ENCODE measurements at regions not wholly inside any gene's neighbourhood (a gene's known extent, or its start where the extent isn't known, plus 50 kb on each side); places are given as distances from the start of the nearest gene placed in this dataset.

DNA sequence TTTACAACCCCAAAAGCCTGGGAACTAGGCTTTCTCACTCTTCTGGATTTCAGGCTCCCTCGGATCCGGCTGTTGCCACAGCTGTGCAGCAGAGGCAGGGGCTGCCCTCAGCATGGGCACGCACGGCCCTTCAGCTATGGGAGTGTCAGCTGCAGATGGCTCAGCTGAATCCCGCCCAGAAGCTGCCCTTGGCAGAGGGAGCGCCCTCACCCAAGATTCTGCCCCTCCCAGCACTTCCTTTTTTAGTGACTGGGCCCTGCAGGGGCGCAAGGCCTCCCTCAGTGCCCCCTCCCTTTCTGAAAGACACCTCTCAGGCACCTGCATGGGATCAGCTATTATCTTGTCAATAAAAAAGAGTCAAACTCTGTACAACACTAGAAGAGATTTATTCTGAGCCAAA is 67.9 kb upstream of the THBS2 start:
- peaks cover 42% of the 10 kb centered on the region for H3K4me1 ChIP-seq (ENCODE audit: control insufficient read depth, extremely low read depth, insufficient read depth, low read length)
- H3K9me1 ChIP-seq (ENCODE audit: control insufficient read depth, extremely low read depth, insufficient read depth, low read length): no peaks in the 10 kb centered on the region
- peak overlapping the region; percentile 39 for H2AFZ ChIP-seq (ENCODE audit: control insufficient read depth, low read length)
- FAIRE-seq (peak; percentile 9), DNase-seq (ENCODE audit: low read depth, low spot score) (no peak)
- dilution Hi-C loops (cut with MboI; ENCODE audit: extremely low pct_ligation_motif_present, low sequenced_read_pairs): no loop called here
- no peak overlapping the region for H3K4me3 ChIP-seq (ENCODE audit: control insufficient read depth in 2 of 3, extremely low read depth in 1 of 3, insufficient read depth in 2 of 3, low read depth in 1 of 3, low read length in 3 of 3)
- TF ChIP-seq EZH2 (IDR thresholded peaks at IDR 0.05; ENCODE audit: low read length): no peak
- TF ChIP-seq, protein P1, sequence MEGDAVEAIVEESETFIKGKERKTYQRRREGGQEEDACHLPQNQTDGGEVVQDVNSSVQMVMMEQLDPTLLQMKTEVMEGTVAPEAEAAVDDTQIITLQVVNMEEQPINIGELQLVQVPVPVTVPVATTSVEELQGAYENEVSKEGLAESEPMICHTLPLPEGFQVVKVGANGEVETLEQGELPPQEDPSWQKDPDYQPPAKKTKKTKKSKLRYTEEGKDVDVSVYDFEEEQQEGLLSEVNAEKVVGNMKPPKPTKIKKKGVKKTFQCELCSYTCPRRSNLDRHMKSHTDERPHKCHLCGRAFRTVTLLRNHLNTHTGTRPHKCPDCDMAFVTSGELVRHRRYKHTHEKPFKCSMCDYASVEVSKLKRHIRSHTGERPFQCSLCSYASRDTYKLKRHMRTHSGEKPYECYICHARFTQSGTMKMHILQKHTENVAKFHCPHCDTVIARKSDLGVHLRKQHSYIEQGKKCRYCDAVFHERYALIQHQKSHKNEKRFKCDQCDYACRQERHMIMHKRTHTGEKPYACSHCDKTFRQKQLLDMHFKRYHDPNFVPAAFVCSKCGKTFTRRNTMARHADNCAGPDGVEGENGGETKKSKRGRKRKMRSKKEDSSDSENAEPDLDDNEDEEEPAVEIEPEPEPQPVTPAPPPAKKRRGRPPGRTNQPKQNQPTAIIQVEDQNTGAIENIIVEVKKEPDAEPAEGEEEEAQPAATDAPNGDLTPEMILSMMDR (optimal IDR thresholded peaks at IDR 0.05 in 1 of 3, IDR thresholded peaks at IDR 0.05 in 1 of 3, conservative IDR thresholded peaks at IDR 0.05 in 1 of 3; ENCODE audit: extremely low read depth in 1 of 3, insufficient read depth in 2 of 3, low read length in 3 of 3): no peak
- H3K27ac ChIP-seq (ENCODE audit: control insufficient read depth, insufficient read depth, low read length): no peak overlapping the region
- no peaks in the 10 kb centered on the region for H3K36me3 ChIP-seq (ENCODE audit: control insufficient read depth in 2 of 2, extremely low read depth in 1 of 2, insufficient read depth in 2 of 2, low read length in 2 of 2)
- H3K9me3 ChIP-seq (ENCODE audit: control insufficient read depth, low read depth, low read length): no peaks in the 10 kb centered on the region
- no peaks in the 10 kb centered on the region for H3K27me3 ChIP-seq (ENCODE audit: control insufficient read depth, extremely low read depth, insufficient read depth, low read length)
- H3K9ac ChIP-seq (ENCODE audit: control insufficient read depth, extremely low read depth, insufficient read depth, low read length): no peak overlapping the region
- no peaks in the 10 kb centered on the region for H4K20me1 ChIP-seq (ENCODE audit: control insufficient read depth, extremely low read depth, insufficient read depth, low read length)
- no peaks in the 10 kb centered on the region for H3K79me2 ChIP-seq (ENCODE audit: control insufficient read depth, insufficient read depth, low read length)
- H3K4me2 ChIP-seq (ENCODE audit: control insufficient read depth, extremely low read depth, insufficient read depth, low read depth, low read length): no peak overlapping the region

DNA sequence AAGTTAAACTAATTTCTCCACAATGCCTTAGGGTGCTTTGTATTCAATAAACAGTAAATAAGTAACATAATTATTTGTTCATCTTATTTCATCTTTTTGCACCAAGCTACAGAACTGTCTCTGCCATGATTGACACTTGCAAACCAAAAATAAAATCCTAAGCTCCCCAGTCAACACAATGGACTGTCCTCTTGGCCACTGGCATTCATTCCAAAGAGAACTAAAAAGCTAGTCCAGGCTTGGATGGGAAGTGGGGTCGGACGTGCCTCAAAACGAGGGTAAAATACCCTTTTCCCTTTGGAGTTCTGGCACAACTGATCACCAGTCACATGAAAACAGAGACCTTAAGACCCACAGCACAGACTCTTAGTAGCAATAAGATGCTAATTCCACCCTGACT is 66.4 kb upstream of the THBS2 start:
- Histone ChIP-seq H3K4me3 (ENCODE audit: control insufficient read depth in 2 of 3, extremely low read depth in 1 of 3, insufficient read depth in 2 of 3, low read depth in 1 of 3, low read length in 3 of 3) (no peak overlapping the region), H3K9me3 (ENCODE audit: control insufficient read depth, low read depth, low read length) (no peaks in the 10 kb centered on the region), H3K9ac (ENCODE audit: control insufficient read depth, extremely low read depth, insufficient read depth, low read length) (no peak overlapping the region), H3K27ac (ENCODE audit: control insufficient read depth, insufficient read depth, low read length) (no peak overlapping the region), H3K27me3 (ENCODE audit: control insufficient read depth, extremely low read depth, insufficient read depth, low read length) (no peaks in the 10 kb centered on the region), H3K79me2 (ENCODE audit: control insufficient read depth, insufficient read depth, low read length) (no peaks in the 10 kb centered on the region), H3K9me1 (ENCODE audit: control insufficient read depth, extremely low read depth, insufficient read depth, low read length) (no peaks in the 10 kb centered on the region), H3K36me3 (ENCODE audit: control insufficient read depth in 2 of 2, extremely low read depth in 1 of 2, insufficient read depth in 2 of 2, low read length in 2 of 2) (no peaks in the 10 kb centered on the region), H4K20me1 (ENCODE audit: control insufficient read depth, extremely low read depth, insufficient read depth, low read length) (no peaks in the 10 kb centered on the region), H2AFZ (ENCODE audit: control insufficient read depth, low read length) (peak overlapping the region; percentile 30), H3K4me1 (ENCODE audit: control insufficient read depth, extremely low read depth, insufficient read depth, low read length) (peaks cover 39% of the 10 kb centered on the region), H3K4me2 (ENCODE audit: control insufficient read depth, extremely low read depth, insufficient read depth, low read depth, low read length) (peak overlapping the region; percentile 3)
- FAIRE-seq (no peak), DNase-seq (ENCODE audit: low read depth, low spot score) (no peak)
- dilution Hi-C loops (cut with MboI; ENCODE audit: extremely low pct_ligation_motif_present, low sequenced_read_pairs): no loop called here
- TF ChIP-seq, protein P1 (optimal IDR thresholded peaks at IDR 0.05 in 1 of 3, IDR thresholded peaks at IDR 0.05 in 1 of 3, conservative IDR thresholded peaks at IDR 0.05 in 1 of 3; ENCODE audit: extremely low read depth in 1 of 3, insufficient read depth in 2 of 3, low read length in 3 of 3): no peak
- TF ChIP-seq EZH2 (IDR thresholded peaks at IDR 0.05; ENCODE audit: low read length): no peak

Measured in keratinocyte (primary cell).